ENCODE measurements at regions not wholly inside any gene's neighbourhood (a gene's known extent, or its start where the extent isn't known, plus 50 kb on each side); places are given as distances from the start of the nearest gene placed in this dataset.

GRCh38 chr1:29501227-29501976 is 265.1 kb downstream of the PTPRU start:
- no peak for DNase-seq

GRCh38 chr1:29500651-29501050 is 264.3 kb downstream of the PTPRU start:
- DNase-seq: no peak

GRCh38 chr1:29500041-29500440 is 263.7 kb downstream of the PTPRU start:
- no peak for DNase-seq

DNA sequence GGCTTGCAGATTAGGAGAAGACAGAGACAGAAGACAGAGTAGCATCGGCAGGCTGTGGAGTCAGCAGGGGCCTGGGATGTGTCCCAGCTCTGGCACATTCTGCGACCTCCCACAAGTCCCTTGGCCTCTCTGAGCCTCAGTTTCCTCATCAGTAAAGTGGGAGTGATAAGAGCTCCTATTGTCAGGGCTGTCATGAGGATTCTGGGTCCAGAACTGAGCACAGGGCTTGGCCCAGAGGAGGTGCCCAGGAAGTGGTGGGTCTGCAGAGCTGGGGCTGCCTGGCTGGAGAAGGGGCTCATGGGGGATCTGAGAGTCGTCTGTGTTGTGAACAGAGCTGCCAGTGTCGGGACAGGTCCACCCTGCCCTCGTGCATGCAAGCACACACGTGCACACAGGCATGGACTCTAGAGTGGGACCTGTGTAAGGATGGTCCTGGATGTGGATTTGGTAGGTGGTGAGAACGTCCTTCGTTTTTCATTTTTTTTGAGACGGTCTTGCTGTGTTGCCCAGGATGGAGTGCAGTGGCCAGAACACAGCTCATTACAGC is 262.9 kb downstream of the PTPRU start:
- no peak for DNase-seq

GRCh38 chr1:29498126-29499103 is 262.1 kb downstream of the PTPRU start:
- no peak for DNase-seq

- DNase-seq: no peak
These were observed 261.2 kb downstream of the PTPRU start for GRCh38 chr1:29497395-29498125.

DNA sequence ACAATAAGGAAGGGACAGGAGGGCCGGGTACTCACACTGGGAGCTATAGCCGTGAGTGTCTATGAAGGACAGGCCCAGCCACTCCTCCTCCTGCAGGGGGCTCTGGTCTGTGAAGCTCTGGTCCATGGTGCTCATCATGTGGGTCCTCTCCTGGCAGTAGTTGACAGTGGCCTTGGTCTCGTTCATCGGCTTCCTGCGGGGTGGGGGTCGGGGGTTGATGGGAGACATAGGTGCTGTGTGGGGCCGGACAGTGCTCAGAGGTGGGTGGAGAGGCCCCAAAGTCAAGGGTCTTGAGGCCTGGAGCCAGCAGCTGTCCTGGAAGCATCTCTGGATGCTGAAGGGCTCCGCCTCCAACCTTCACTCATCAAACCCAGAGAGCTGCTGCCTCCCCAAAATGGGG is 260.4 kb downstream of the PTPRU start:
- no peak for DNase-seq

DNA sequence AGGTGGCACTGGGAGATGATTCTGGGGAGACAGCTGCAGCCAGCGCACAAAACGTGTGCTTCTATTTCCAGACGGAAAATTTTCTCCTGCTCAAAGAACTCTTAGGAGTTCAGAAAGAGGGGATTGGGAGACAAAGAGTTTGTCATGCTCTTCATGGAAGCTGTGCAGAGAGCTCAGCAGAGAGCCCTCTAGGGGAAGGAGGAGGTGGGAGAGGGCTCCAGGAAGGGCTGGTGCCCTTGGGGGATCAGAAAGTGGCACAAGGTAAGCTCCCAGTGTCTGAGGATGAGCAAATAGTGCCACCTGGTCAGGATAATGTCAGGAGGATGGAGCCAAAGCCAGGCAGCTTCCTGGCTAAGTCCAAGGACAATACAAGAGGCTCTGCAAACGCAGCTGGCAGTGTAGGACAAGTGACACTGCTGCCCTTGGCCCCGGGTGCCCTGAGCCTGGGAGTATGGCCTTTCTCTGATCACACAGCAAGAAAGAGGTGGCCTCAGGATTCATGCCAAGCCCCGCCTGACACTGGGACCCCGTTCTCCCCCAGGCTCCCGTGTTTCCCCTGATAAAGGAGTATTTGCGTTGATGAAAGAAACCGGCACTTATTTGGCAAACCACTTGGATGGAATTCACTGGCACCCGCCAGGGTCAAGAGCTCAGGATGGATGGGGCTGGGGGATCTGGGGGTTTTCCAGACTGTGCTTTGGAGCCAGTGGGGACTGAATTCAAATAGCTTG is 254.0 kb downstream of the PTPRU start:
- no peak for DNase-seq

DNA sequence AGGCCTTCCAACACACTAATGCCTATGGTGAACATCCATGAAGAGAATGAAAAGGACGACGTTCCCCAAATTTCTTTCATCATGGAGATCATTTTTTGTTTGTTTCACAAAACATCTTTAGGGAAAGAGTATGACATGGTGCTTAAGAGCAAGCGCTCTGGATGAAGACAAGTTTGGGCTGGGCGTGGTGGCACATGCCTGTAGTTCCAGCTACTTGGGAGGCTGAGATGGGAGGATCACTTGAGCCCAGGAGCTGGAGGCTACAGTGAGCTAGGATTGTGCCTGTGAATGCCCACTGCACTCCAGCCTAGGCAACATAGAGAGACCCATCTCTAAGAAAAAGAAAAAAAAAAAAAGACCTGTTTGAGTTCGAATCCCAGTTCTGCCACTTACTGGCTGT is 253.1 kb downstream of the PTPRU start:
- DNase-seq: no peak

GRCh38 chr1:29488794-29489311 is 252.5 kb downstream of the PTPRU start:
- no peak for DNase-seq

DNA sequence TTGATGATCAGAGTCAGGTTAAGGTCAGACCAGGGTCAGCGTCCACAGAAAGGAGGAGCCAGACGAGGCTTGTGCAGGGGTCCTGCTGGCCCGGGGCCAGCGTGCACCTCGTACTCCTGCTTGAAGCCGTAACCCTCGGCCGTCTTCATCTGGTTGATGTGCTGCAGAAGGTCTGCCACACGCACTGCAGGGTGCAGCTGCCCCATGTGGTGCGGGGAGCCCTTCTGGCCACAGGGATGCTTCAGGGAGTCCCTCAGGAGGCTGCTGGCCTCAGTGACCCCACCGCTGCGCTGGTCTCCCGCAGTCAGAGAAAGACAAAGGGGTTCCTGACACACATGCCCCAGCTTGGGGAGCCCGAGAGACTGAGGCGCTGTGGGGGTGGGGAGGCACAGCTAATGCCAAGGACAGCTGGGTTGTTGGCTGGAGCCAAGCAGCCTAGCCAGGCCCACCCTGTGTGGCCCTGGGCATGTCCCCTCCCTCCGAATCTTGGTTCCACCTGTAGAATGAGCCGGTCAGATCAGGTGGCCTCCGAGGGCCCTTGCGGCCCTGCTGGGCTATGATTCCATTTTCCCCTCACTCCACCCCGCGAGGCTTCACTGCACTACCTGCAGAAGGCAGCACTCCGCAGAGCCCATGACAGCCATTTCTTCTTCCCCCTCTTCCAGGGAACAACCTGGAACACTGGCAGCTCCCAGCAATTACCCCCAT is 251.9 kb downstream of the PTPRU start:
- DNase-seq: no peak

DNA sequence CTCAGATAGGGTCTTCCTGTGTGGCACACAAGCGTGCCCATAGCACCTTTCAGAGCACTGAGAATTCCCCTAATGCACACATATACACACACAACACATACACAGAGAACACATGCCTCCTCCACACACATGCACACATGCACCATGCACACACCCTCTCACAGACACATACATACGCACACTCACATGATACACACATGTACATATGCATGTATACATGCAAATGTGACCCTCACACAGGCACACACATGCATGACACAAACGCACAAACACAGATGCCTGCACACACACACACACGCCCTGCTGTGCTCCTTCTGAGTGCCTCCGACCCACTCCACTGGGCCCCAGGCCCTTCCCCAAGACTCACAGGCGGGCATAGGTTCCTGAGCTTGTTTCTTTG is 251.0 kb downstream of the PTPRU start:
- no peak for DNase-seq

DNA sequence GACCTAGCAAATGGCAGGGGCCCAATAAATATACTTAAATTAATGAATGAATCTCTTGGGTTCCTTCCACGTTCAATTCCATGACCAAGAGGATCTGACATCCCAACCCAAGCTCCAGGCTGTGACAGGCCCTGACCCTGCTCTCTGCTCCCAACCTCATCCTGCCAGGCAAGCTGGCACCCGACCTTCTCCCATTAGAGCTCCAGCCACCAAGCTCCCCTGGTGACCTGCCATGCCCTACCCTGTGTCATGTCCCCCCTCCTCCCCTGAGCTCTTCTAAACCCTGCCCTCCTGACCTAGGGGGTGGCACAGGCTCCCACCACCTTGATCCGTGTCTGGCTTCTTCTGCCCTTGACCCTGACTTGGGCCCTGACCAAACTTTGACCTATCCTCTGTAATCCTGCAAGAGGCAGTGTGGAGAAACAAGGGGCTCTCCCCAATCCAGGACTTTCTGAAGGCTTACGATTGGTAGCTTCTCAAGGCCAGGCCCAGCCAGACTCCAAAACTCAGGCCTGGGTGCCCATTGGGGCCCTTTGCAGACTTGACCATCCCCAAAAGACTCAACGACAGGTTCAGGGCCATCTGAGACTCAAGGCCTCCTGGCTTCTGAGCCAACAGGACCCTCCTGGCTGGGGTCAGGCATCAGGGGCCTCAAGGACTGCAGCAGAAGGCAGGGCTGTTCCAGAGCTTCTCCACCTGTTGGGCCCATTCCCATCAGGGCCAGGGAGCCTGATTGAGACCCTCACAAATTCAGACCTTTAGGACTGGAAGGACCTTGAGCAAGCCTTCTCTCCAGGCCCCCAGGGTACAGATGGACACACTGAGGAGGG is 249.0 kb downstream of the PTPRU start:
- no peak for DNase-seq

- DNase-seq: no peak
These were observed 246.7 kb downstream of the PTPRU start for GRCh38 chr1:29482991-29483390.

- DNase-seq: no peak
These were observed 245.7 kb downstream of the PTPRU start for GRCh38 chr1:29482064-29482463.

GRCh38 chr1:29481031-29481430 is 244.7 kb downstream of the PTPRU start:
- DNase-seq: no peak

DNA sequence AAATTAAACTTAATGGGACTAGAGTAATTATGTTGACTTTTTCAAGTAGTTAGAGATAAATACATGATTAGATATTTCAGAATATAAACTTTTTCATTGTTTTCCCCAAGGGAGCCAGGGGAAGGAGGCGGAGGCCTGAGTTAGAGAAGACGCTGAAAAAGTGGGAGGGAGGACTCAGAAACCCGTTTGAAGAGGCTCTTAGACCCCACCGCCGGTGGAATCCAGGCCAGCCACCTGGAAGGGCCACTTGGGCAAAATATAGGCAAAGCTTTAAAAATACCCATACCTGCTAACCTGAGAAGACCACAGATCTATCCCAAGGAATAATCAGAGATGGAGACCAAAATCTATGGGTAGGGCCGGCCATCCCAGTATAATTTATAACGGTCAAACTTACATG is 242.6 kb downstream of the PTPRU start:
- no peak for DNase-seq

- no peak for DNase-seq
These were observed 241.9 kb downstream of the PTPRU start for GRCh38 chr1:29478151-29478791.

GRCh38 chr1:29475326-29475725 is 239.0 kb downstream of the PTPRU start:
- no peak for DNase-seq

All from GDM1 (cell line).